HG03045 (cell line): ENCODE measurements at regions not wholly inside any gene's neighbourhood (a gene's known extent, or its start where the extent isn't known, plus 50 kb on each side); places are given as distances from the start of the nearest gene placed in this dataset.

ENCODE experiments used
- ATAC-seq: cut with Tn5 transposase; IDR thresholded peaks from one replicate; pipeline ENCODE4 v1.9.1; 2021; ENCODE audit warnings: mild to moderate bottlenecking, moderate library complexity; ENCODE audit not compliant: unreplicated experiment

GRCh38 chr10:128972036-128972405, 495.0 kb upstream of the MGMT start:
- no peak for ATAC-seq

- no peak for ATAC-seq
These were observed 493.8 kb upstream of the MGMT start for GRCh38 chr10:128973221-128973620.

- ATAC-seq: no peak
These were observed 490.2 kb upstream of the MGMT start for GRCh38 chr10:128976856-128977255.

- ATAC-seq: no peak
These were observed 488.8 kb upstream of the MGMT start for GRCh38 chr10:128978211-128978610.

GRCh38 chr10:128979405-128979804, 487.6 kb upstream of the MGMT start:
- no peak for ATAC-seq

GRCh38 chr10:128981251-128981650, 485.8 kb upstream of the MGMT start:
- ATAC-seq: no peak

GRCh38 chr10:128981881-128982615, 485.0 kb upstream of the MGMT start:
- no peak for ATAC-seq

- no peak for ATAC-seq
These were observed 484.5 kb upstream of the MGMT start for GRCh38 chr10:128982616-128982915.

GRCh38 chr10:128985036-128985435, 482.0 kb upstream of the MGMT start:
- no peak for ATAC-seq

GRCh38 chr10:128990986-128991385, 476.1 kb upstream of the MGMT start:
- ATAC-seq: no peak

- ATAC-seq: no peak
These were observed 474.3 kb upstream of the MGMT start for GRCh38 chr10:128992770-128993169.

- ATAC-seq: no peak
These were observed 473.6 kb upstream of the MGMT start for GRCh38 chr10:128993443-128993842.

GRCh38 chr10:128993911-128994538, 473.0 kb upstream of the MGMT start:
- ATAC-seq: no peak

GRCh38 chr10:128994598-128995143, 472.4 kb upstream of the MGMT start:
- ATAC-seq: no peak

- no peak for ATAC-seq
These were observed 471.4 kb upstream of the MGMT start for GRCh38 chr10:128995676-128996075.

- ATAC-seq: no peak
These were observed 470.9 kb upstream of the MGMT start for GRCh38 chr10:128996092-128996491.

GRCh38 chr10:128998101-128998805, 468.8 kb upstream of the MGMT start:
- no peak for ATAC-seq

- no peak for ATAC-seq
These were observed 462.6 kb upstream of the MGMT start for GRCh38 chr10:129004398-129004797.

GRCh38 chr10:129005080-129005479, 462.0 kb upstream of the MGMT start:
- no peak for ATAC-seq

- ATAC-seq: no peak
These were observed 461.2 kb upstream of the MGMT start for GRCh38 chr10:129005804-129006203.

- ATAC-seq: no peak
These were observed 448.5 kb upstream of the MGMT start for GRCh38 chr10:129018511-129018910.
